RWPE2 (cell line): ENCODE measurements at regions not wholly inside any gene's neighbourhood (a gene's known extent, or its start where the extent isn't known, plus 50 kb on each side); places are given as distances from the start of the nearest gene placed in this dataset.
"Not testable (repeated sequence)": the region's sequence is repeated elsewhere in the genome, so short reads cannot be mapped to it uniquely, and the experiment has no call there.

Experiments
- ATAC-seq: fragments of 200-7000 bp; cut with Tn5 transposase; 3 replicates; pipeline ENCODE4 v1.9.1; 2021; ENCODE audit warnings: low read depth
- DNase-seq: peaks from one replicate; pipeline ENCODE4 v3.0.0-alpha.2; 2020; ENCODE audit warnings: low spot score
- H3K27ac ChIP-seq: fragments of 450-650 bp; 2 replicates; pipeline ENCODE4 v1.5.1; 2017; ENCODE audit warnings: mild to moderate bottlenecking; ENCODE audit not compliant: poor library complexity, severe bottlenecking
- H3K27me3 ChIP-seq: fragments of 250-450 bp; sonication (Bioruptor Pico); 2 replicates; pipeline ENCODE4 v1.5.1; 2021; ENCODE audit warnings: mild to moderate bottlenecking, moderate library complexity; ENCODE audit not compliant: insufficient read depth, poor library complexity, severe bottlenecking
- H3K36me3 ChIP-seq: fragments of 250-450 bp; sonication (Bioruptor Pico); 2 replicates; pipeline ENCODE4 v1.5.1; 2020; ENCODE audit warnings: low read depth, mild to moderate bottlenecking, moderate library complexity
- H3K4me1 ChIP-seq: fragments of 250-450 bp; sonication (Bioruptor Pico); 2 replicates; pipeline ENCODE4 v1.5.1; 2021; ENCODE audit warnings: mild to moderate bottlenecking, moderate library complexity; ENCODE audit not compliant: insufficient read depth, poor library complexity, severe bottlenecking
- H3K4me3 ChIP-seq: fragments of 250-450 bp; sonication (Bioruptor Pico); 2 replicates; pipeline ENCODE4 v1.5.1; 2021; ENCODE audit warnings: mild to moderate bottlenecking, moderate library complexity; ENCODE audit not compliant: severe bottlenecking
- H3K9me3 ChIP-seq: fragments of 250-450 bp; sonication (Bioruptor Pico); 2 replicates; pipeline ENCODE4 v1.5.1; 2021; ENCODE audit warnings: mild to moderate bottlenecking, moderate library complexity; ENCODE audit not compliant: severe bottlenecking
- TF ChIP-seq, protein P1 (sequence below): fragments of 450-650 bp; IDR thresholded peaks from one replicate; pipeline ENCODE4 v1.5.1; 2017; ENCODE audit warnings: mild to moderate bottlenecking, moderate library complexity; ENCODE audit not compliant: poor library complexity, severe bottlenecking

DNA sequence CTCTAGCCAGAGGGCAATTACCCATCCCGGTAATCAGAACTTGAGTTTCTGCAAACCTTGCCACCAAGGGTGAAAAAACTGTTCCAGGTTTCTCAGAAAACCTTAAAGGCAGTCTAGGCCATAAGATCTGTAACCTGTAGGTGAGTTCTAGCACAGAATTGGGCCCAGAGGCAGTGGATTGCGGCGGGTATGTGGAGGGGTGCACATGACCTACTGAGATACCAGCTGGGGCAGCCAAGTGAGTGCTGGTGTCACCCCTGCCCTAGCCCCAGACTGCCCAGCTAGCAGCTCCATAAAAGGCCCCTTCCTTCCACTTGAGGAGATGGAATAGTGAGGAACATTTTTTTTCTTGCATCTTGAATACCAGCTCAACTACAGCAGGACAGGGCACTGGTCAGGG lies 176.7 kb downstream of the SMARCA1 start:
- ATAC-seq, result no peak
- Histone ChIP-seq H3K9me3 (no peaks in the 10 kb centered on the region), H3K36me3 (no peaks in the 10 kb centered on the region), H3K4me1 (no peaks in the 10 kb centered on the region), H3K27ac (no peak overlapping the region), H3K4me3 (no peak overlapping the region), H3K27me3 (no peaks in the 10 kb centered on the region)
- DNase-seq, result no peak
- TF ChIP-seq, protein P1, sequence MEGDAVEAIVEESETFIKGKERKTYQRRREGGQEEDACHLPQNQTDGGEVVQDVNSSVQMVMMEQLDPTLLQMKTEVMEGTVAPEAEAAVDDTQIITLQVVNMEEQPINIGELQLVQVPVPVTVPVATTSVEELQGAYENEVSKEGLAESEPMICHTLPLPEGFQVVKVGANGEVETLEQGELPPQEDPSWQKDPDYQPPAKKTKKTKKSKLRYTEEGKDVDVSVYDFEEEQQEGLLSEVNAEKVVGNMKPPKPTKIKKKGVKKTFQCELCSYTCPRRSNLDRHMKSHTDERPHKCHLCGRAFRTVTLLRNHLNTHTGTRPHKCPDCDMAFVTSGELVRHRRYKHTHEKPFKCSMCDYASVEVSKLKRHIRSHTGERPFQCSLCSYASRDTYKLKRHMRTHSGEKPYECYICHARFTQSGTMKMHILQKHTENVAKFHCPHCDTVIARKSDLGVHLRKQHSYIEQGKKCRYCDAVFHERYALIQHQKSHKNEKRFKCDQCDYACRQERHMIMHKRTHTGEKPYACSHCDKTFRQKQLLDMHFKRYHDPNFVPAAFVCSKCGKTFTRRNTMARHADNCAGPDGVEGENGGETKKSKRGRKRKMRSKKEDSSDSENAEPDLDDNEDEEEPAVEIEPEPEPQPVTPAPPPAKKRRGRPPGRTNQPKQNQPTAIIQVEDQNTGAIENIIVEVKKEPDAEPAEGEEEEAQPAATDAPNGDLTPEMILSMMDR, result no peak

DNA sequence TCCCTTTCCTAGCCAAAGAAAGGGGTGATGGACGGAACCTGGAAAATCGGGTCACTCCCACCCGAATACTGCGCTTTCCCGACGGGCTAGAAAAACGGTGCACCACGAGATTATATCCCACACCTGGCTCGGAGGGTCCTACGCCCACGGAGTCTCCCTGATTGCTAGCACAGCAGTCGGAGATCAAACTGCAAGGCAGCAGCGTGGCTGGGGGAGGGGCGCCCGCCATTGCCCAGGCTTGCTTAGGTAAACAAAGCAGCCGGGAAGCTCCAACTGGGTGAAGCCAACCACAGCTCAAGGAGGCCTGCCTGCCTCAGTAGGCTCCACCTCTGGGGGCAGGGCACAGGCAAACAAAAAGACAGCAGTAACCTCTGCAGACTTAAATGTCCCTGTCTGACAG lies 186.0 kb downstream of the SMARCA1 start:
- ATAC-seq, H3K27me3 ChIP-seq, H3K27ac ChIP-seq, DNase-seq, H3K4me3 ChIP-seq, H3K9me3 ChIP-seq, H3K36me3 ChIP-seq, H3K4me1 ChIP-seq: not testable (repeated sequence)

DNA sequence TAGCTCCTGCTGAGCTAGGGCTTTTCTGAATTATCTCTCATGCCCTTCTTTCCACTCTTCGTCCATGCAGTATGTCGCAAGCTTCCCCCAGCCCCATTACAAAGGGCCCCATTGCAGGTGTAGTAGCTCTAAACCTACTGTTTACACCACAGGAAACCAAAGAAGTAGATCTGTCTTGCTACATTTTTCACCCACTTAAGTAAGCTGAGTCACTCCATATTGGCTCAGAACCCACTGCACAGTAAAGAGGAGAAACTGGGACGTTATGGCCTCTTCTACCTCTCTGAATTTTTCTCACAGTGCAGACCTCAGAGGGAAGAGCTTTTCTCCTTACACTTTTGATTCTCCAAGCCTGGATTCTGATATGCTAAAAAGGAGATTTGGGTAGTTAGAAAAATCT lies 200.2 kb downstream of the SMARCA1 start:
- H3K27ac ChIP-seq, result no peak overlapping the region
- DNase-seq, result no peak

GRCh38 chrX:129318375-129318774 lies 204.9 kb downstream of the SMARCA1 start:
- no peaks in the 10 kb centered on the region for H3K36me3 ChIP-seq
- no peak for ATAC-seq
- H3K27ac ChIP-seq, result no peak overlapping the region
- no peaks in the 10 kb centered on the region for H3K27me3 ChIP-seq
- TF ChIP-seq, protein P1, result peak; percentile 25
- no peak for DNase-seq
- H3K4me3 ChIP-seq, result no peak overlapping the region
- no peaks in the 10 kb centered on the region for H3K4me1 ChIP-seq
- no peaks in the 10 kb centered on the region for H3K9me3 ChIP-seq

More for the DNA sequence above, 200.2 kb downstream of the SMARCA1 start:
- TF ChIP-seq, protein P1, result no peak
- ATAC-seq, result no peak
- Histone ChIP-seq H3K9me3 (no peaks in the 10 kb centered on the region), H3K4me3 (no peak overlapping the region), H3K36me3 (no peaks in the 10 kb centered on the region), H3K27me3 (no peaks in the 10 kb centered on the region), H3K4me1 (no peaks in the 10 kb centered on the region)

GRCh38 chrX:129316461-129316860 lies 206.8 kb downstream of the SMARCA1 start:
- DNase-seq (no peak), ATAC-seq (no peak)
- H3K27me3 ChIP-seq, result no peaks in the 10 kb centered on the region
- H3K27ac ChIP-seq, result no peak overlapping the region
- TF ChIP-seq, protein P1, result no peak
- no peaks in the 10 kb centered on the region for H3K9me3 ChIP-seq
- no peaks in the 10 kb centered on the region for H3K36me3 ChIP-seq
- no peak overlapping the region for H3K4me3 ChIP-seq
- no peaks in the 10 kb centered on the region for H3K4me1 ChIP-seq

DNA sequence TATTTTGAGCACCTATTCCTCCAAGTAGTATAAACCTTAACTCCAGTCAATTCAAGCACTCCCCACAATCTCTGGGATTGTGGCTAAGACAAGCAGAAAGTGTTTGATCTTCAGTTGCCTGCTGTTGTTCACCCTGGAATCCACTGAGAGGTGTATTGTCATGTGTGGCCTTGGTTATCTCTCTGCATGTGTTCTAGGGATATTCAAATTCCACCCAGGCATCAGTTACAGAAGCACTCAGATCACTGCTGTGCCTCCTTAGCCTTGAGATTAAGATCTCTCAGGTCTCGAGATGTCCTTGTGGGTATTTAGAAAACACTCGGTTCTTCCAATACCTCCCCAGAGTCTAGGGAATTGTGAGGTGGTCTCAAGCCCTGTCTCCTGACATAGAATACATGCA lies 213.3 kb downstream of the SMARCA1 start:
- no peak for DNase-seq

More for the DNA sequence above, 213.3 kb downstream of the SMARCA1 start:
- Histone ChIP-seq H3K9me3 (no peaks in the 10 kb centered on the region), H3K27me3 (no peaks in the 10 kb centered on the region), H3K4me3 (no peak overlapping the region), H3K27ac (no peak overlapping the region), H3K36me3 (no peaks in the 10 kb centered on the region), H3K4me1 (no peaks in the 10 kb centered on the region)
- no peak for ATAC-seq
- TF ChIP-seq, protein P1, result no peak
